Spleen (tissue), 7 donors: ENCODE measurements at regions not wholly inside any gene's neighbourhood (a gene's known extent, or its start where the extent isn't known, plus 50 kb on each side); places are given as distances from the start of the nearest gene placed in this dataset.

Experiments
- POLR2AphosphoS5 ChIP-seq, 3 donors: sonication (generic); formaldehyde crosslinking; IDR thresholded peaks; one replicate each; pipeline ENCODE4 v1.5.1; 2017; ENCODE audit warnings: antibody characterized with exemption in 3 of 3
- TF ChIP-seq, protein P1 (sequence below), 11 experiments: fragments of 200-600 bp in 7 of 11; fragments of 450-650 bp in 4 of 11; sonication (generic) in 4 of 11; IDR thresholded peaks in 8 of 11; conservative IDR thresholded peaks in 3 of 11; 1 replicate in 7 of 11; 2 replicates in 4 of 11; pipeline versions ENCODE4 v1.4.0 to v1.8.0; 2016 to 2021; ENCODE audit warnings: antibody characterized with exemption in 11 of 11, inconsistent platforms in 4 of 11, mild to moderate bottlenecking in 1 of 11
- donor health status: DM: no; HTN: no; CAD: no; lungs with moderate emphysema.
- donor health status: DM: no; HTN: no; CAD: no.
- donor health status: DM: no; HTN: no; CAD: no.

DNA sequence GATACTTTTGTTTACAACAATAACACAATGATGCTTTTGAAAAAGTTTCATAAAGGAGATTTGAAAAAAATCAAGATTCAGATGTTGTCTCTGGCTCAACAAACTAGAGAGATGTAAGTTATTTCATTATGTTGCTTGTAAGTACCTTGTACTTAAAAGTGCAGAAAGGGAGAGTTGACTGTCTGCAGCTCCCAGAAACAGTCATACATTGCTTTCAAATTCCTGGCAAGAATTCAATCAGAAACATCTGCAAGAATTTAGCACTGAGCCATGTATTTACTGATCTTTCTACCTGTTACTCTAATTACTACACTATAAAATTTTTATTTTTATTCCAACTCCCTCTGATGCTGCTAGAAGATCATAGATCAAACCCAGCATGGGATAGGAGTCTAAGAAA lies 1261.3 kb upstream of the SPRY2 start:
- no peak for TF ChIP-seq POLR2AphosphoS5 (IDR thresholded peaks at IDR 0.05)
- TF ChIP-seq, protein P1, sequence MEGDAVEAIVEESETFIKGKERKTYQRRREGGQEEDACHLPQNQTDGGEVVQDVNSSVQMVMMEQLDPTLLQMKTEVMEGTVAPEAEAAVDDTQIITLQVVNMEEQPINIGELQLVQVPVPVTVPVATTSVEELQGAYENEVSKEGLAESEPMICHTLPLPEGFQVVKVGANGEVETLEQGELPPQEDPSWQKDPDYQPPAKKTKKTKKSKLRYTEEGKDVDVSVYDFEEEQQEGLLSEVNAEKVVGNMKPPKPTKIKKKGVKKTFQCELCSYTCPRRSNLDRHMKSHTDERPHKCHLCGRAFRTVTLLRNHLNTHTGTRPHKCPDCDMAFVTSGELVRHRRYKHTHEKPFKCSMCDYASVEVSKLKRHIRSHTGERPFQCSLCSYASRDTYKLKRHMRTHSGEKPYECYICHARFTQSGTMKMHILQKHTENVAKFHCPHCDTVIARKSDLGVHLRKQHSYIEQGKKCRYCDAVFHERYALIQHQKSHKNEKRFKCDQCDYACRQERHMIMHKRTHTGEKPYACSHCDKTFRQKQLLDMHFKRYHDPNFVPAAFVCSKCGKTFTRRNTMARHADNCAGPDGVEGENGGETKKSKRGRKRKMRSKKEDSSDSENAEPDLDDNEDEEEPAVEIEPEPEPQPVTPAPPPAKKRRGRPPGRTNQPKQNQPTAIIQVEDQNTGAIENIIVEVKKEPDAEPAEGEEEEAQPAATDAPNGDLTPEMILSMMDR (IDR thresholded peaks at IDR 0.05 in 8 of 11, conservative IDR thresholded peaks at IDR 0.05 in 3 of 11), result no peak
